Naive thymus-derived CD4-positive, alpha-beta T cell (primary cell): ENCODE measurements at regions not wholly inside any gene's neighbourhood (a gene's known extent, or its start where the extent isn't known, plus 50 kb on each side); places are given as distances from the start of the nearest gene placed in this dataset.

Source experiments
- ATAC-seq: fragments of 150-1000 bp; cut with Tn5 transposase; 2 replicates; pipeline ENCODE4 v1.10.0; 2021; ENCODE audit warnings: mild to moderate bottlenecking, moderate library complexity
- CTCF ChIA-PET: fragments of 350-600 bp; sonication (Branson Sonifier 250); formaldehyde crosslinking; loops from one replicate; lab custom pipeline; 2021; ENCODE audit warnings: antibody characterized with exemption; lab: Charles Lee
- POLR2A ChIA-PET: fragments of 350-600 bp; sonication (Branson Sonifier 250); formaldehyde crosslinking; loops from one replicate; lab custom pipeline; 2021; ENCODE audit warnings: antibody characterized with exemption, inconsistent platforms; lab: Charles Lee
- DNase-seq, 9 donors: peaks; one replicate each; pipeline versions ENCODE4 v3.0.0 to v3.0.0-alpha.2; 2020 to 2022; ENCODE audit warnings: mixed read lengths in 1 of 9
- H3K27ac ChIP-seq: one replicate; pipeline ENCODE4 v1.7.0; 2013; ENCODE audit warnings: mild to moderate bottlenecking, low read depth, low read length, moderate library complexity
- H3K27me3 ChIP-seq, 2 donors: one replicate each; pipeline ENCODE4 v1.7.0; 2013; ENCODE audit warnings: low read length in 2 of 2, mild to moderate bottlenecking in 2 of 2, moderate library complexity in 2 of 2; ENCODE audit not compliant: control insufficient read depth in 2 of 2, insufficient read depth in 2 of 2
- H3K36me3 ChIP-seq, 3 experiments: 1 replicate in 2 of 3; 2 replicates in 1 of 3; pipeline ENCODE4 v1.7.0; 2013; ENCODE audit warnings: low read length in 3 of 3, mild to moderate bottlenecking in 3 of 3, moderate library complexity in 1 of 3; ENCODE audit not compliant: insufficient read depth in 3 of 3, control insufficient read depth in 2 of 3
- H3K4me1 ChIP-seq, 2 donors: one replicate each; pipeline ENCODE4 v1.7.0; 2013; ENCODE audit warnings: low read length in 2 of 2, mild to moderate bottlenecking in 2 of 2, moderate library complexity in 1 of 2; ENCODE audit not compliant: control insufficient read depth in 2 of 2, insufficient read depth in 2 of 2
- H3K4me3 ChIP-seq: 2 replicates; pipeline ENCODE4 v1.7.0; 2013; ENCODE audit warnings: mild to moderate bottlenecking, low read length
- H3K9me3 ChIP-seq, 3 experiments: 1 replicate in 2 of 3; 2 replicates in 1 of 3; pipeline ENCODE4 v1.7.0; 2013; ENCODE audit warnings: low read length in 3 of 3; ENCODE audit not compliant: control insufficient read depth in 2 of 3
- H3K27ac Mint-ChIP-seq, 9 donors: one replicate each; pipeline ENCODE4 v1.8.0; 2020 to 2022; ENCODE audit warnings: mixed read lengths in 9 of 9, mild to moderate bottlenecking in 8 of 9, moderate library complexity in 5 of 9, inconsistent platforms in 2 of 9
- H3K27me3 Mint-ChIP-seq, 5 donors: one replicate each; pipeline ENCODE4 v1.8.0; 2021 to 2022; ENCODE audit warnings: mixed read lengths in 5 of 5, mild to moderate bottlenecking in 1 of 5
- H3K36me3 Mint-ChIP-seq, 5 donors: one replicate each; pipeline ENCODE4 v1.8.0; 2020 to 2022; ENCODE audit warnings: mixed read lengths in 5 of 5, mild to moderate bottlenecking in 3 of 5, inconsistent platforms in 1 of 5
- H3K4me1 Mint-ChIP-seq, 7 donors: one replicate each; pipeline ENCODE4 v1.8.0; 2020 to 2022; ENCODE audit warnings: mixed read lengths in 7 of 7, mild to moderate bottlenecking in 3 of 7, inconsistent platforms in 1 of 7
- H3K4me3 Mint-ChIP-seq, 10 donors: one replicate each; pipeline ENCODE4 v1.8.0; 2020 to 2022; ENCODE audit warnings: mild to moderate bottlenecking in 10 of 10, mixed read lengths in 10 of 10, moderate library complexity in 6 of 10, inconsistent platforms in 2 of 10
- H3K9me3 Mint-ChIP-seq, 11 donors: one replicate each; pipeline ENCODE4 v1.8.0; 2020 to 2022; ENCODE audit warnings: mixed read lengths in 11 of 11, mild to moderate bottlenecking in 4 of 11, inconsistent platforms in 1 of 11, moderate library complexity in 1 of 11
- intact Hi-C, 2 donors: fragments of 100-400 bp; cut with micrococcal nuclease; formaldehyde crosslinking; loops; one replicate each; pipeline ENCODE4 v1.15.1; 2023

- intact Hi-C loops = no loop called here
- Mint-ChIP-seq H3K4me1 (peaks cover 0 to 5% (median 0%) of the 10 kb centered on the region in 7 donors), H3K27ac (no peak overlapping the region), H3K9me3 (peaks cover 0 to 3% (median 0%) of the 10 kb centered on the region in 11 donors), H3K4me3 (no peak overlapping the region), H3K36me3 (no peaks in the 10 kb centered on the region), H3K27me3 (peaks cover 0 to 3% (median 0%) of the 10 kb centered on the region in 5 donors)
- no peak overlapping the region for H3K4me3 ChIP-seq
- H3K9me3 ChIP-seq = no peaks in the 10 kb centered on the region
- H3K27ac ChIP-seq = no peak overlapping the region
- ChIA-PET POLR2A (interaction anchor here (0.6 kb wide), 1 partner anchor 171 kb away, joined by 4 read pairs; no protein-coding TSS in a partner anchor), CTCF (no interaction called here)
- no peaks in the 10 kb centered on the region for H3K36me3 ChIP-seq
- no peaks in the 10 kb centered on the region for H3K4me1 ChIP-seq
- no peak for DNase-seq
- H3K27me3 ChIP-seq = no peaks in the 10 kb centered on the region
- ATAC-seq = no peak
Observed at GRCh38 chr5:3337812-3338541, 257.7 kb upstream of the IRX1 start.

- Mint-ChIP-seq H3K9me3 (peaks cover 0 to 7% (median 0%) of the 10 kb centered on the region in 11 donors), H3K27ac (no peak overlapping the region), H3K36me3 (no peaks in the 10 kb centered on the region), H3K27me3 (peaks cover 0 to 3% (median 0%) of the 10 kb centered on the region in 5 donors), H3K4me3 (no peak overlapping the region), H3K4me1 (peaks cover 0 to 5% (median 0%) of the 10 kb centered on the region in 7 donors)
- Histone ChIP-seq H3K27ac (no peak overlapping the region), H3K4me3 (no peak overlapping the region), H3K36me3 (no peaks in the 10 kb centered on the region), H3K4me1 (no peaks in the 10 kb centered on the region), H3K9me3 (no peaks in the 10 kb centered on the region), H3K27me3 (no peaks in the 10 kb centered on the region)
- CTCF ChIA-PET = no interaction called here
- DNase-seq = no peak
- POLR2A ChIA-PET = no interaction called here
- no peak for ATAC-seq
- intact Hi-C loops = no loop called here
Observed at GRCh38 chr5:3336666-3337065, 259.0 kb upstream of the IRX1 start.

- H3K4me3 Mint-ChIP-seq = no peak overlapping the region
- Histone ChIP-seq H3K27ac (no peak overlapping the region), H3K9me3 (no peaks in the 10 kb centered on the region), H3K27me3 (no peaks in the 10 kb centered on the region), H3K36me3 (no peaks in the 10 kb centered on the region), H3K4me1 (no peaks in the 10 kb centered on the region), H3K4me3 (no peak overlapping the region)
- POLR2A ChIA-PET = no interaction called here
- H3K27me3 Mint-ChIP-seq = peaks cover 0 to 3% (median 0%) of the 10 kb centered on the region in 5 donors
- H3K36me3 Mint-ChIP-seq = no peaks in the 10 kb centered on the region
- H3K4me1 Mint-ChIP-seq = peaks cover 0 to 5% (median 0%) of the 10 kb centered on the region in 7 donors
- DNase-seq (no peak), ATAC-seq (no peak)
- no peak overlapping the region for H3K27ac Mint-ChIP-seq
- intact Hi-C loops = no loop called here
- CTCF ChIA-PET = no interaction called here
- peaks cover 0 to 7% (median 2%) of the 10 kb centered on the region in 11 donors for H3K9me3 Mint-ChIP-seq
Observed at GRCh38 chr5:3335301-3335700, 260.3 kb upstream of the IRX1 start.

GRCh38 chr5:3333836-3334235 lies 261.8 kb upstream of the IRX1 start:
- no peak overlapping the region for H3K27ac Mint-ChIP-seq
- intact Hi-C loops = no loop called here
- H3K9me3 ChIP-seq = no peaks in the 10 kb centered on the region

GRCh38 chr5:3333105-3333504 lies 262.5 kb upstream of the IRX1 start:
- Histone ChIP-seq H3K9me3 (no peaks in the 10 kb centered on the region), H3K36me3 (no peaks in the 10 kb centered on the region), H3K4me3 (no peak overlapping the region), H3K27me3 (no peaks in the 10 kb centered on the region), H3K27ac (no peak overlapping the region), H3K4me1 (no peaks in the 10 kb centered on the region)
- ATAC-seq = no peak
- CTCF ChIA-PET = no interaction called here
- no peak overlapping the region for H3K4me3 Mint-ChIP-seq
- no peaks in the 10 kb centered on the region for H3K36me3 Mint-ChIP-seq
- no peak overlapping the region for H3K27ac Mint-ChIP-seq
- intact Hi-C loops = no loop called here
- peaks cover 0 to 7% (median 4%) of the 10 kb centered on the region in 11 donors for H3K9me3 Mint-ChIP-seq
- no peaks in the 10 kb centered on the region for H3K4me1 Mint-ChIP-seq
- POLR2A ChIA-PET = no interaction called here
- DNase-seq = no peak
- peaks cover 0 to 6% (median 0%) of the 10 kb centered on the region in 5 donors for H3K27me3 Mint-ChIP-seq

More at GRCh38 chr5:3333836-3334235, 261.8 kb upstream of the IRX1 start:
- Mint-ChIP-seq H3K36me3 (no peaks in the 10 kb centered on the region), H3K4me3 (no peak overlapping the region), H3K4me1 (peaks cover 0 to 5% (median 0%) of the 10 kb centered on the region in 7 donors), H3K27me3 (peaks cover 0 to 6% (median 0%) of the 10 kb centered on the region in 5 donors), H3K9me3 (peaks cover 0 to 7% (median 4%) of the 10 kb centered on the region in 11 donors)
- no peaks in the 10 kb centered on the region for H3K4me1 ChIP-seq
- no peak overlapping the region for H3K4me3 ChIP-seq
- ATAC-seq (no peak), DNase-seq (no peak)
- POLR2A ChIA-PET = no interaction called here
- CTCF ChIA-PET = no interaction called here
- H3K36me3 ChIP-seq = no peaks in the 10 kb centered on the region
- H3K27me3 ChIP-seq = no peaks in the 10 kb centered on the region
- no peak overlapping the region for H3K27ac ChIP-seq

GRCh38 chr5:3331819-3332218 lies 263.8 kb upstream of the IRX1 start:
- H3K9me3 ChIP-seq = no peaks in the 10 kb centered on the region
- intact Hi-C loops = no loop called here
- H3K4me1 Mint-ChIP-seq = no peaks in the 10 kb centered on the region
- no peak overlapping the region for H3K4me3 ChIP-seq
- H3K4me3 Mint-ChIP-seq = no peak overlapping the region
- no peak overlapping the region for H3K27ac ChIP-seq
- DNase-seq = no peak
- no peaks in the 10 kb centered on the region for H3K27me3 ChIP-seq
- CTCF ChIA-PET = no interaction called here
- ATAC-seq = no peak
- peaks cover 0 to 6% (median 0%) of the 10 kb centered on the region in 5 donors for H3K27me3 Mint-ChIP-seq
- POLR2A ChIA-PET = no interaction called here
- H3K36me3 Mint-ChIP-seq = no peaks in the 10 kb centered on the region
- H3K4me1 ChIP-seq = no peaks in the 10 kb centered on the region
- peaks cover 0 to 9% (median 4%) of the 10 kb centered on the region in 11 donors for H3K9me3 Mint-ChIP-seq
- no peak overlapping the region for H3K27ac Mint-ChIP-seq
- no peaks in the 10 kb centered on the region for H3K36me3 ChIP-seq

- ATAC-seq (no peak), DNase-seq (no peak)
- Histone ChIP-seq H3K4me3 (no peak overlapping the region), H3K27ac (no peak overlapping the region), H3K36me3 (no peaks in the 10 kb centered on the region), H3K9me3 (no peaks in the 10 kb centered on the region), H3K27me3 (no peaks in the 10 kb centered on the region), H3K4me1 (no peaks in the 10 kb centered on the region)
- Mint-ChIP-seq H3K4me3 (no peak overlapping the region), H3K4me1 (no peaks in the 10 kb centered on the region), H3K27me3 (peaks cover 0 to 6% (median 0%) of the 10 kb centered on the region in 5 donors), H3K27ac (no peak overlapping the region), H3K9me3 (peaks cover 0 to 9% (median 3%) of the 10 kb centered on the region in 11 donors), H3K36me3 (no peaks in the 10 kb centered on the region)
- ChIA-PET POLR2A (no interaction called here), CTCF (no interaction called here)
- intact Hi-C loops = no loop called here
Observed at GRCh38 chr5:3330442-3330841, 265.2 kb upstream of the IRX1 start.
